ENCODE measurements at regions not wholly inside any gene's neighbourhood (a gene's known extent, or its start where the extent isn't known, plus 50 kb on each side); places are given as distances from the start of the nearest gene placed in this dataset.

DNA sequence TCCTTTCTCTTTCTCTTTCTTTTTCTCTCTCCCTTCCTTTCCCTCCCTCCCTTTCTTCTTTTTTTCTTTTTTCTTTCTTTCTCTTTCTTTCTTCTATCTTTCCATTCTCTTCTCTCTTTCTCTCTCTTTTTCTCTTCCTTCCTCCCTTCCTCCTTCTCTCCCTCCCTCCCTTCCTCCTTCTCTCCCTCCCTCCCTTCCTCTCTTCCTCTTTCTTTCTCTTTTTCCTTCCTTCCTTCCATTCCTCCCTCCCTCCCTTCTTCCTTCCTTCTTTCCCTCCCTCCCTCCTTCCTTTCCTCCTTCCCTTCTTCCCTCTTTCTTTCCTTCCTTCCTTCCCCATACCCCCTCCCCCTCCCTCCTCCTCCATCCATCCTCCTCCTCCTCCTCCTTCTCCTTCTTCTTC is 243.3 kb upstream of the CTNND2 start (continued):
- TF ChIP-seq TEAD4 (IDR thresholded peaks at IDR 0.05; ENCODE audit: low read depth, low read length), result no peak
- TF ChIP-seq ZNF274 (IDR thresholded peaks at IDR 0.05; ENCODE audit: borderline replicate concordance, extremely low read depth, low read length), result no peak
- no peak for TF ChIP-seq SP4 (IDR thresholded peaks at IDR 0.05; ENCODE audit: low read length)
- no peak for TF ChIP-seq SP2 (IDR thresholded peaks at IDR 0.05; ENCODE audit: low read length)
- no peak for TF ChIP-seq SAP30 (IDR thresholded peaks at IDR 0.05; ENCODE audit: insufficient read depth, insufficient replicate concordance, low read length)

All from H1 (cell line).